Gastroesophageal sphincter (tissue), 4 donors: ENCODE measurements at regions not wholly inside any gene's neighbourhood (a gene's known extent, or its start where the extent isn't known, plus 50 kb on each side); places are given as distances from the start of the nearest gene placed in this dataset.

ENCODE experiments used
- ATAC-seq: fragments of 150-250 bp; one replicate; pipeline ENCODE4 v1.9.1; 2016; ENCODE audit warnings: mild to moderate bottlenecking, moderate library complexity
- H3K27ac ChIP-seq, 4 donors: fragments of 200-600 bp; sonication (generic) in 3 of 4; 1 replicate in 3 of 4; 2 replicates in 1 of 4; pipeline ENCODE4 v1.5.1; 2016 to 2019
- H3K27me3 ChIP-seq: fragments of 200-600 bp; sonication (generic); one replicate; pipeline ENCODE4 v1.5.1; 2019
- H3K36me3 ChIP-seq, 2 donors: fragments of 200-600 bp; sonication (generic); one replicate each; pipeline ENCODE4 v1.5.1; 2019; ENCODE audit warnings: control low read depth in 1 of 2
- H3K4me1 ChIP-seq, 3 donors: fragments of 200-600 bp; sonication (generic); 1 replicate in 2 of 3; 2 replicates in 1 of 3; pipeline ENCODE4 v1.5.1; 2016 to 2019; ENCODE audit warnings: control low read depth in 2 of 3
- H3K4me3 ChIP-seq, 2 donors: fragments of 200-600 bp; sonication (generic); one replicate each; pipeline ENCODE4 v1.5.1; 2019; ENCODE audit warnings: mild to moderate bottlenecking in 1 of 2, moderate library complexity in 1 of 2
- H3K9me3 ChIP-seq, 3 donors: fragments of 200-600 bp; sonication (generic); one replicate each; pipeline ENCODE4 v1.5.1; 2017 to 2019; ENCODE audit warnings: control low read depth in 2 of 3
- CTCF ChIP-seq, 4 experiments: fragments of 200-600 bp in 2 of 4; fragments of 450-650 bp in 2 of 4; sonication (generic) in 1 of 4; IDR thresholded peaks; one replicate each; pipeline ENCODE4 v1.5.1; 2017 to 2019; ENCODE audit warnings: antibody characterized with exemption in 4 of 4, mild to moderate bottlenecking in 2 of 4, moderate library complexity in 2 of 4
- EP300 ChIP-seq: sonication (generic); formaldehyde crosslinking; IDR thresholded peaks from one replicate; pipeline ENCODE4 v1.6.1; 2017; ENCODE audit warnings: antibody characterized with exemption, mild to moderate bottlenecking
- POLR2A ChIP-seq, 2 donors: fragments of 450-650 bp; IDR thresholded peaks; one replicate each; pipeline ENCODE4 v1.6.1; 2017; ENCODE audit warnings: antibody characterized with exemption in 2 of 2, mild to moderate bottlenecking in 2 of 2, moderate library complexity in 1 of 2
- POLR2AphosphoS5 ChIP-seq: sonication (generic); formaldehyde crosslinking; IDR thresholded peaks from one replicate; pipeline ENCODE4 v1.6.1; 2017; ENCODE audit warnings: antibody characterized with exemption
- WGBS, 2 donors: methylation state at CpG; one replicate each; pipeline ENCODE4 v1.1.5; 2018; ENCODE audit warnings: low coverage in 1 of 2; 5-methylcytosine and 5-hydroxymethylcytosine counted together

- Histone ChIP-seq H3K4me3 (no peak overlapping the region), H3K4me1 (no peaks in the 10 kb centered on the region), H3K9me3 (no peaks in the 10 kb centered on the region), H3K27me3 (no peaks in the 10 kb centered on the region), H3K27ac (no peak overlapping the region), H3K36me3 (no peaks in the 10 kb centered on the region)
- TF ChIP-seq POLR2A (IDR thresholded peaks at IDR 0.05) (no peak), POLR2AphosphoS5 (no peak), EP300 (no peak), CTCF (IDR thresholded peaks at IDR 0.05) (no peak)
- no peak for ATAC-seq
- WGBS, 2 donors: 18% methylated on average over 1 of the region's 1 CpG; no CpG with 5 or more reads in 1 of the 2 donors
These were observed 423.5 kb downstream of the COL12A1 start for GRCh38 chr6:74782346-74782745.

GRCh38 chr6:74780831-74781230 is 425.0 kb downstream of the COL12A1 start:
- Histone ChIP-seq H3K27me3 (no peaks in the 10 kb centered on the region), H3K4me3 (no peak overlapping the region), H3K4me1 (no peaks in the 10 kb centered on the region), H3K27ac (no peak overlapping the region), H3K9me3 (no peaks in the 10 kb centered on the region), H3K36me3 (no peaks in the 10 kb centered on the region)
- no peak for TF ChIP-seq POLR2AphosphoS5
- no peak for ATAC-seq

- Histone ChIP-seq H3K4me1 (peaks cover 0 to 3% (median 0%) of the 10 kb centered on the region in 3 donors), H3K4me3 (no peak overlapping the region), H3K27ac (no peak overlapping the region), H3K27me3 (no peaks in the 10 kb centered on the region), H3K9me3 (no peaks in the 10 kb centered on the region), H3K36me3 (no peaks in the 10 kb centered on the region)
- no peak for ATAC-seq
- no peak for TF ChIP-seq CTCF (IDR thresholded peaks at IDR 0.05)
- no peak for TF ChIP-seq POLR2A (IDR thresholded peaks at IDR 0.05)
- TF ChIP-seq EP300: no peak
- TF ChIP-seq POLR2AphosphoS5: no peak
These were observed 437.1 kb downstream of the COL12A1 start for GRCh38 chr6:74768738-74769137.

GRCh38 chr6:74768120-74768519 is 437.7 kb downstream of the COL12A1 start:
- H3K36me3 ChIP-seq: no peaks in the 10 kb centered on the region
- no peak overlapping the region for H3K27ac ChIP-seq
- ATAC-seq: no peak
- no peaks in the 10 kb centered on the region for H3K9me3 ChIP-seq
- no peak for TF ChIP-seq CTCF (IDR thresholded peaks at IDR 0.05)
- TF ChIP-seq EP300: no peak
- no peak for TF ChIP-seq POLR2A (IDR thresholded peaks at IDR 0.05)
- TF ChIP-seq POLR2AphosphoS5: no peak
- no peaks in the 10 kb centered on the region for H3K27me3 ChIP-seq
- H3K4me1 ChIP-seq: peaks cover 0 to 3% (median 0%) of the 10 kb centered on the region in 3 donors
- no peak overlapping the region for H3K4me3 ChIP-seq
- 55 to 74% methylated on average over 3 of the region's 3 CpGs for WGBS, 2 donors

- ATAC-seq: no peak
- WGBS, 2 donors: 92 to 98% methylated on average over 3 of the region's 3 CpGs
- H3K27ac ChIP-seq: no peak overlapping the region
- H3K36me3 ChIP-seq: no peaks in the 10 kb centered on the region
- H3K4me3 ChIP-seq: no peak overlapping the region
- peaks cover 0 to 3% (median 0%) of the 10 kb centered on the region in 3 donors for H3K4me1 ChIP-seq
- TF ChIP-seq EP300 (no peak), CTCF (IDR thresholded peaks at IDR 0.05) (no peak), POLR2A (IDR thresholded peaks at IDR 0.05) (no peak)
- no peaks in the 10 kb centered on the region for H3K9me3 ChIP-seq
- no peaks in the 10 kb centered on the region for H3K27me3 ChIP-seq
These were observed 440.4 kb downstream of the COL12A1 start for GRCh38 chr6:74765486-74765885.

- TF ChIP-seq POLR2AphosphoS5: no peak
- TF ChIP-seq CTCF (IDR thresholded peaks at IDR 0.05): no peak
- TF ChIP-seq EP300: no peak
- no peak for TF ChIP-seq POLR2A (IDR thresholded peaks at IDR 0.05)
- ATAC-seq: no peak
- no peaks in the 10 kb centered on the region for H3K9me3 ChIP-seq
- WGBS, 2 donors: 84 to 90% methylated on average over 2 of the region's 2 CpGs
- no peak overlapping the region for H3K4me3 ChIP-seq
- H3K27me3 ChIP-seq: no peaks in the 10 kb centered on the region
- peaks cover 0 to 3% (median 0%) of the 10 kb centered on the region in 3 donors for H3K4me1 ChIP-seq
- H3K36me3 ChIP-seq: no peaks in the 10 kb centered on the region
- no peak overlapping the region for H3K27ac ChIP-seq
These were observed 441.4 kb downstream of the COL12A1 start for GRCh38 chr6:74764486-74764885.
